COLO668 (cell line): ENCODE measurements at regions not wholly inside any gene's neighbourhood (a gene's known extent, or its start where the extent isn't known, plus 50 kb on each side); places are given as distances from the start of the nearest gene placed in this dataset.
"Not testable (repeated sequence)": the region's sequence is repeated elsewhere in the genome, so short reads cannot be mapped to it uniquely, and the experiment has no call there.

Source experiments
- DNase-seq: peaks from one replicate; lab custom pipeline; 2025; ENCODE audit not compliant: unreplicated experiment; lab: John Stamatoyannopoulos, UW

DNA sequence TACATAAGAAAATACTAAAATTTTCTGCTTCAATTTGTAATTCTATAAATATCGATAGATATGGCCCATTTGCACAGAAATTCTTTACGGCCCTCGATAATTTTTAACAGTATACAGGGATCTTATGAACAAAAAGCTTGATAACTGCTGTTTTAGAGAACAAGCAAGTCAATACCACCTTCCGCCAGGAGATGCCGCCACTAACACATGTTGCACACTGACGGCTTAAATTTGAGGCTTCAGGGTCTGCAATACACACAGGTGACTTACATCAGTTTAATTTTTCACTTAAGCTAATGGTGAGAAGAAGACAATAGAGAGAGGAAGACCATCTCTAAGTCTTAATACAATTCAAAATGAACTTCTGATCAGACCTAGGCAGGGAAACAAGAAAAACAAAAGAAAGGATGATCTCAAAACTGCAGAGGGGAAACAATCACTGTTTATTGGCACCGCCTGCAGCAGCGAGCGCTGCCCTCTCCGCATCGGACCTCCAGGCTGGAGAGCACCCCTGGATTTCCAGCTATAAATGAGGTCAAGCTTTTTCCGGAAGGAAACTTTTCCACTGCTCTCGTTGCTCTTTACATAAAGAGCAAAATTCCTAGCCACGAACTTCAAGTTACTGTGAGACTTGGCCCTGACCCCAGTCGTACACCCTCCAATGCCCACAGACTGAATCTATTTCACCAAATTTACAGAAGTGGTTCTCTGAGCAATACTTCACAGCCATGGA lies 53.9 kb downstream of the OTOR start:
- peak; percentile 77 for DNase-seq

GRCh38 chr20:16802652-16802935 lies 54.4 kb downstream of the OTOR start:
- no peak for DNase-seq

GRCh38 chr20:16803965-16804792 lies 56.0 kb downstream of the OTOR start:
- peak; percentile 66 for DNase-seq

GRCh38 chr20:16804793-16805187 lies 56.6 kb downstream of the OTOR start:
- DNase-seq, result no peak

DNA sequence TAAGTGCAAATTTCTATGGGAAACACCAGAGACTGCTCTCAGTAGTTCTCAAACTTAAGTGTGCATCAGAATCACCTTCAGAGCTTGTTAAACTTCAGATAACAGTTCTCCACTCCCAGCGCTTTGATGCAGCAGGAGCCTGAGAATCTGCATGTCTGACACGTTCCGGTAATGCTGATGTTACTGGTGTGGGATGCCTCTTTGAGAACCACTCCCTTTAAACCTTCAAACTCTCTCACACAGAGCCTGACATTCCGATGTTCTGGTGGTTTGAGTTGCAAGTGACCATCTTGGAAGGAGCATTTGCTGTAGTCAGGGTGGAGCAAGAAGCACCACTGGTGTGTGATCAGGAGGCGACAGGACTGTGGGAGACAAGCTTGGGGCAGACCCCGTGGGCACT lies 57.9 kb downstream of the OTOR start:
- DNase-seq, result no peak

GRCh38 chr20:16806886-16807285 lies 58.7 kb downstream of the OTOR start:
- DNase-seq, result no peak

GRCh38 chr20:16808796-16809195 lies 60.6 kb downstream of the OTOR start:
- no peak for DNase-seq

- DNase-seq, result no peak
Observed at GRCh38 chr20:16810216-16810615, 62.1 kb downstream of the OTOR start.

- no peak for DNase-seq
Observed at GRCh38 chr20:16816192-16816591, 68.0 kb downstream of the OTOR start.

DNA sequence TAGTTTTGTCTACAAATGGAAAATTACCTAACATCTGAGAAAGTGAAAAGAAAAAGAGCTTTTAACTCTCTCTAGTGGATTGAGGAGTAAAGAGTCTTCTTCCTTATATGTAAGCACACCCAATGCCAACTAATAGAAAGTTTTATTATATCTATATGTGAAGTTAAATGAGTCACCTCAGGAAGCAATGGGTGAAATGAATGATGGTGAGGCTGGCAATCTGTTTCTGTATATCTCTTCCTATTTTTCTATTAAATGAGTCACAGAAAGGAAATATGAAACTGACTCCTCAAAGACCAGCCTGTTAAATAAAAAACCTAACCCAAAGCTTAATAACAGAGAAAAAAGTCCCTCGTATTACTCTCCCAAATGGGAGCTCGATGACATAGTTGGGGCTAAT lies 71.3 kb downstream of the OTOR start:
- no peak for DNase-seq

- DNase-seq, result peak; percentile 26
Observed at GRCh38 chr20:16821211-16822089, 73.3 kb downstream of the OTOR start.

- no peak for DNase-seq
Observed at GRCh38 chr20:16824664-16825063, 76.5 kb downstream of the OTOR start.

DNA sequence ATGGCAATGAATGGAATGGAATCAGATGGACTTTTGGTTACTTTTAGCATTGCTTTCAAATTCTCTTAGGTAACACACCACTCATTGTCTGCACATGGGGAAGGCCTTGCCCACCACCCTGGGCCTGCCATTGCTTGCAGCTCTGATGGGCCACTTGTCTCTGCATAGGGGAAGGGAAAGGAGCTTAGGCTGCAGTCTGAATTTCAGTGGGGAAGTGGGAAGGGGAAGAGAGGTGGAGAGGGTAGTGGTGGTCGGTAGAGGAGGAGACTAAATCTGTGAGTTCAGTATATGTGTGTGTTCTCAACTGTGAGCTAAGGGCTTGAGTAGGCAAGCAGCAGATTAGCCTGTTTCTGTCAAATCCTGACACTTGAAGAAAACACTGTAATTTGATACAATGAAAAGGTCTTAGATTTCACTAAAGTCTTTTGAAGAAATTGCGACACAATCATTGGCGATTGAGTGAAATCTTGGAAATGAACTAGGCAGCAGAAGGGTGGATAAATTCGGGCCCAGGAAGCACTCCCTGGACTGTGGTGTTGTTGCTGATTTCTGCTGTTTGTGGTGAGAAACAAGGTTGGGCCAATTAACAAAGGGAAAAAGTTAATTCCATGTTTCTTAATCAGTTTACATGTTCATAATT lies 80.6 kb downstream of the OTOR start:
- DNase-seq, result no peak

- not testable (repeated sequence) for DNase-seq
Observed at GRCh38 chr20:16835690-16836089, 87.5 kb downstream of the OTOR start.

DNA sequence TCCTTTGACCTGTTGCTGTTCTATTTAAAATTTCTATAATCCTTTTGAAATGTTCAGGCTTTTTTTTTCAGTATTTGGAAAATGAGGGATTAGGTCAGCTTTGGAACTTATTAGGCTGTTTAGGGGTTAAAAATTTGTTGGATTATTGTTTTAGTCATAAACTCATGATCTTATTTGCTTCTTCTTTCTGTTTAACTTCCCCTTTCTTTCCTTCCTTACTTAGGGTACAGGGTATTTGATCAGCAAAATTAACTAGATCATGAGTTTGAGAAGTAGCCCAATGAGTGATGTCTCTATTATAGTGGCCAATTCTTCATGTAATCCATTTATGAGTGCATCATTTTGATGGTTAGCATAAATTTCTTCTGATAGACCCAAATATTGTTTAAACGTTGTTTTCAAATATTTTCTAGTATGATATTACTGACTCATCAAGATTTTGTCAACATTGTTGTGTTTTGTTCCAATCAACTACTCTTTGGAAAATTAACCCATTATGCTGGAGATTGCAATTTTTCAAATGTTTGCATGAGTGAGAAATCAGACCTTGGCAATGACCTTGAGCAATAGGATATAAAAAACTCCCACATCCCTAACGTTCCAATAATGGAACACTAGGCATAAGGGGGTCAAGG lies 94.4 kb downstream of the OTOR start:
- DNase-seq, result no peak

DNA sequence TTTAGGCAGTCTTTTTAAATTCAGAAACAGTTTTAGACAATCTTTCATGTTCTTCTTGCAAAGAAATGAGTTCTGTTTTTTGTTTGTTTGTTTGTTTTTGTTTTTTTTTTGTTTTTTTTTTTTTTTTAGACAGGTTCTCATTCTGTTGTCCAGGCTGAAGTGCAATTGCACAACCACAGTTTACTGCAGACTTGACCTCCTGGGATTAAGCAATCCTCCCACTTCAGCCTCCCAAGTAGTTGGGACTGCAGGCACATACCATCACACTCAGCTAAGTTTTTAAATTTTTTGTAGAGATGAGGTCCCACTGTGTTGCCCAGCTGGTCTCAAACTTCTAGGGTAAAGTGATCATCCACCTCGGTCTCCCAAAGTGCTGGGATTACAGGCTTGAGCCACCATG lies 96.2 kb downstream of the OTOR start:
- DNase-seq, result no peak

DNA sequence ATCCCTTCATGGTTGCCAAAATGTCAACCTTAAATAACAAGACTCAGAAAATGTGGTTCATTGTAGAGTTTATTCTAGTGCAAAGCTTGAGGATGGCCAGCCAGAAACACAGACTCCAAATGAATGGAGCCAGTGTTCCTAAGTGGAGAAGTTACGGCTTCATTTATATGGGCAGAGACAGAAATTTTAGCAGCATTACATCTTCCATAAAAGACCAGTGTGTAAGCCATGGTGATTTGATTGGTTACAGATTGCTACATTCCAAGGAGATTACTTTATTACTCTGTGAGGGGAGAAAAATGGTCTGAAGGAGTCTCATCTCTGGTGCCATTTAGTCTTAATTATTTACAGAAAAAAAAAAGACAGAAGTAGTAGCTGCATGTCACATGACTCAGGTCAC lies 97.8 kb downstream of the OTOR start:
- no peak for DNase-seq

DNA sequence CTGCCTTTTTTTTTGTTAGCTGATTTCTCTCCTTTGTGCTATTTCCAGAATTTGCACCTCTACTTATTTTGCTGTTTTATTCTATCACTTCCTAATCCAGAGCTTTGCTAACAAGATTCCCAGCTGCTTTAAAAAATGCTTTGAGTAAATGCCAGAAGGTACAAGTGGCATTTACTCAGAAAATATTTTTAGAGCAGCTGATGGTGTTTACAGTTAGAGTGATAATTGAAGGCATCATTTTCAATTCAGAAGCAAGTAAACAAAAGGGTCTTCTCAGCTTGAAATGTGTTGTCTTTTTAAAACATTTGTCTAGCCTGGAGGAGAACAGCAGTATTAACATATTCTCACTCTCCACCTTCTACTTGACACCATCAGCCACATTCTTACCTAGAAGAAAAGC lies 99.9 kb downstream of the OTOR start:
- DNase-seq, result no peak

- no peak for DNase-seq
Observed at GRCh38 chr20:16848526-16848925, 100.4 kb downstream of the OTOR start.

DNA sequence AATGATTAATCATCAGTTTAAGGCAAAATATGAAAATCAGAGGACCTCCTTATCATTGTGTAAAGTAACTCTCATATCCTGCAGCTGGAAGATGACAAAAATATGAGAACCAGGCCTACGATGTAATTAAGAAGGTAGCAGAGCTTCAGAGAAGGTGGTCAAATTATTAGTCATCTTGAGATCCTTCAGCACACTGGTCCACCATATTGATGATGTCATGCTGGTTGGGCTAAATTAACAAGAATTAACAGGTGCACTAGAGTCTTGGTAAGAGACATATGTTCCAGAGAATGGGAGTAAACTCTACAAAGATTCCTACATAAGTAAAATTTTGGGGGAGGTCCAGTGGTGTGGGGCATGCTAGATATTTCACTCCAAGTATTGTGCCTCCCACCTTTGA lies 112.8 kb downstream of the OTOR start:
- DNase-seq, result no peak

GRCh38 chr20:16861708-16862107 lies 113.5 kb downstream of the OTOR start:
- no peak for DNase-seq
